H1 (cell line): ENCODE measurements at regions not wholly inside any gene's neighbourhood (a gene's known extent, or its start where the extent isn't known, plus 50 kb on each side); places are given as distances from the start of the nearest gene placed in this dataset.

Experiments used
- CTCF ChIA-PET: fragments of 300-600 bp; sonication (Branson Sonifier 250); formaldehyde crosslinking; loops from one replicate; lab custom pipeline; 2021; ENCODE audit not compliant: partially characterized antibody; lab: Charles Lee
- POLR2A ChIA-PET: fragments of 300-600 bp; sonication (Branson Sonifier 250); formaldehyde crosslinking; loops from one replicate; lab custom pipeline; 2021; ENCODE audit warnings: inconsistent platforms; ENCODE audit not compliant: partially characterized antibody; lab: Charles Lee
- DNase-seq, 2 experiments: peaks; one replicate each; pipeline versions ENCODE4 v3.0.0 to v3.0.0-alpha.2; 2010 to 2022; ENCODE audit warnings: low spot score in 2 of 2, low read depth in 1 of 2, mixed read lengths in 1 of 2
- FAIRE-seq: peaks from 2 replicates; lab custom pipeline; 2011; peaks lifted over from hg19 to GRCh38; lab: Jason Lieb, UNC
- H2AFZ ChIP-seq: 2 replicates; pipeline ENCODE4 v1.8.1; 2012; ENCODE audit warnings: low read length, inconsistent platforms
- H2AK5ac ChIP-seq: 2 replicates; pipeline ENCODE4 v1.6.1; 2013; ENCODE audit warnings: low read depth, low read length
- H2BK120ac ChIP-seq: replicated peaks from 2 replicates; pipeline ENCODE3; 2013; ENCODE audit warnings: low read depth, low read length, inconsistent platforms
- H2BK12ac ChIP-seq: 2 replicates; pipeline ENCODE4 v1.6.1; 2013; ENCODE audit warnings: low read depth, low read length
- H2BK15ac ChIP-seq: 2 replicates; pipeline ENCODE4 v1.6.1; 2013; ENCODE audit warnings: low read length
- H2BK20ac ChIP-seq: 2 replicates; pipeline ENCODE4 v1.6.1; 2013; ENCODE audit warnings: low read length
- H2BK5ac ChIP-seq: 2 replicates; pipeline ENCODE4 v1.6.1; 2013; ENCODE audit warnings: low read depth, low read length
- H3K14ac ChIP-seq: 2 replicates; pipeline ENCODE4 v1.6.1; 2013; ENCODE audit warnings: inconsistent platforms; ENCODE audit not compliant: insufficient read length
- H3K18ac ChIP-seq: 2 replicates; pipeline ENCODE4 v1.6.1; 2013; ENCODE audit warnings: low read length; ENCODE audit errors: extremely low read depth
- H3K23ac ChIP-seq: 2 replicates; pipeline ENCODE4 v1.6.1; 2013; ENCODE audit warnings: inconsistent platforms; ENCODE audit not compliant: insufficient read length
- H3K23me2 ChIP-seq: 2 replicates; pipeline ENCODE4 v1.6.1; 2013; ENCODE audit warnings: low read depth, low read length
- H3K27ac ChIP-seq: 2 replicates; pipeline ENCODE4 v1.6.1; 2011; ENCODE audit warnings: low read depth, low read length, inconsistent platforms
- H3K27me3 ChIP-seq, 4 experiments: replicated peaks in 1 of 4; 1 replicate in 1 of 4; 2 replicates in 3 of 4; pipeline versions ENCODE4 v1.6.1 to v1.8.1; 2011 to 2013; ENCODE audit warnings: low read length in 3 of 4, mild to moderate bottlenecking in 3 of 4, inconsistent platforms in 2 of 4, mixed read lengths in 2 of 4, moderate library complexity in 1 of 4; ENCODE audit not compliant: control insufficient read depth in 3 of 4, insufficient read depth in 3 of 4; ENCODE audit errors: extremely low read depth in 1 of 4
- H3K36me3 ChIP-seq, 4 experiments: 2 replicates each; pipeline versions ENCODE4 v1.6.1 to v1.8.1; 2011 to 2013; ENCODE audit warnings: mild to moderate bottlenecking in 4 of 4, low read length in 3 of 4, moderate library complexity in 2 of 4, control low read depth in 1 of 4, inconsistent platforms in 1 of 4; ENCODE audit not compliant: insufficient read depth in 4 of 4, control insufficient read depth in 2 of 4
- H3K4ac ChIP-seq: replicated peaks from 2 replicates; pipeline ENCODE3; 2013; ENCODE audit warnings: low read length, low read depth, mixed read lengths, inconsistent platforms; ENCODE audit not compliant: insufficient read length
- H3K4me1 ChIP-seq, 4 experiments: replicated peaks in 1 of 4; 1 replicate in 1 of 4; 2 replicates in 3 of 4; pipeline versions ENCODE4 v1.6.1 to v1.8.1; 2011 to 2013; ENCODE audit warnings: low read length in 3 of 4, inconsistent platforms in 2 of 4, mixed read lengths in 1 of 4; ENCODE audit not compliant: insufficient read depth in 4 of 4, control insufficient read depth in 3 of 4
- H3K4me2 ChIP-seq, 2 experiments: 2 replicates each; pipeline versions ENCODE4 v1.6.1 to v1.8.1; 2011 to 2013; ENCODE audit warnings: low read depth in 2 of 2, low read length in 2 of 2, control low read depth in 1 of 2, inconsistent platforms in 1 of 2, mild to moderate bottlenecking in 1 of 2; ENCODE audit not compliant: insufficient read depth in 1 of 2
- H3K4me3 ChIP-seq, 4 experiments: fragments of 200-600, 300-600 bp in 1 of 4; sonication (generic), shearing (Covaris generic), sonication (Bioruptor Twin) in 1 of 4; 2 replicates each; pipeline versions ENCODE4 v1.5.1 to v1.8.1; 2011 to 2016; ENCODE audit warnings: low read length in 4 of 4, low read depth in 3 of 4, control low read depth in 2 of 4, inconsistent platforms in 2 of 4, mild to moderate bottlenecking in 2 of 4, mixed read lengths in 1 of 4, moderate library complexity in 1 of 4; ENCODE audit not compliant: insufficient read depth in 2 of 4; ENCODE audit errors: extremely low read depth in 1 of 4
- H3K56ac ChIP-seq: replicated peaks from 2 replicates; pipeline ENCODE3; 2013; ENCODE audit warnings: low read depth, mild to moderate bottlenecking, mixed read lengths, low read length, inconsistent platforms; ENCODE audit not compliant: insufficient read length
- H3K79me1 ChIP-seq: 2 replicates; pipeline ENCODE4 v1.6.1; 2013; ENCODE audit warnings: low read depth, low read length, control low read depth
- H3K79me2 ChIP-seq, 2 experiments: 2 replicates each; pipeline versions ENCODE4 v1.6.1 to v1.8.1; 2012 to 2013; ENCODE audit warnings: low read length in 2 of 2, mild to moderate bottlenecking in 2 of 2, inconsistent platforms in 1 of 2; ENCODE audit not compliant: insufficient read depth in 2 of 2, control insufficient read depth in 1 of 2
- H3K9ac ChIP-seq, 4 experiments: replicated peaks in 1 of 4; 1 replicate in 1 of 4; 2 replicates in 3 of 4; pipeline versions ENCODE4 v1.6.1 to v1.8.1; 2011 to 2013; ENCODE audit warnings: low read depth in 3 of 4, low read length in 3 of 4, control low read depth in 2 of 4, mild to moderate bottlenecking in 2 of 4, moderate library complexity in 2 of 4, inconsistent platforms in 1 of 4; ENCODE audit errors: extremely low read depth in 1 of 4
- H3K9me3 ChIP-seq, 2 experiments: 2 replicates each; pipeline versions ENCODE4 v1.6.1 to v1.8.1; 2012 to 2013; ENCODE audit warnings: mild to moderate bottlenecking in 2 of 2, moderate library complexity in 2 of 2, control low read depth in 1 of 2, inconsistent platforms in 1 of 2, low read depth in 1 of 2, low read length in 1 of 2, mixed read lengths in 1 of 2; ENCODE audit not compliant: insufficient read depth in 2 of 2
- H4K20me1 ChIP-seq, 2 experiments: replicated peaks in 1 of 2; 2 replicates each; pipeline versions ENCODE3 to v1.8.1; 2011 to 2013; ENCODE audit warnings: inconsistent platforms in 2 of 2, low read length in 2 of 2, mild to moderate bottlenecking in 1 of 2; ENCODE audit not compliant: insufficient read depth in 2 of 2, control insufficient read depth in 1 of 2
- H4K5ac ChIP-seq: 2 replicates; pipeline ENCODE4 v1.6.1; 2013; ENCODE audit warnings: low read length, low read depth, mixed read lengths, inconsistent platforms; ENCODE audit not compliant: insufficient read length
- H4K8ac ChIP-seq: 2 replicates; pipeline ENCODE4 v1.8.0; 2013; ENCODE audit warnings: mild to moderate bottlenecking, moderate library complexity, low read length, inconsistent platforms; ENCODE audit not compliant: insufficient read depth; ENCODE audit errors: extremely low read depth
- H4K91ac ChIP-seq: replicated peaks from 2 replicates; pipeline ENCODE3; 2013; ENCODE audit warnings: low read length, mixed read lengths, inconsistent platforms; ENCODE audit not compliant: insufficient read length
- BACH1 ChIP-seq: IDR thresholded peaks from 2 replicates; pipeline ENCODE4 v1.6.1; 2012; ENCODE audit warnings: low read length, improper control_type of control experiment
- CBX8 ChIP-seq: fragments of 300-800, 300-1000 bp; sonication (generic); IDR thresholded peaks from 2 replicates; pipeline ENCODE4 v1.7.1; 2016; ENCODE audit warnings: low read depth, low read length, borderline replicate concordance
- EGR1 ChIP-seq: IDR thresholded peaks from 2 replicates; pipeline ENCODE4 v1.6.1; 2011; ENCODE audit warnings: low read depth, low read length, borderline replicate concordance
- FOSL1 ChIP-seq: IDR thresholded peaks from 2 replicates; pipeline ENCODE4 v1.6.1; 2011; ENCODE audit warnings: mild to moderate bottlenecking, low read depth, low read length, moderate library complexity; ENCODE audit not compliant: insufficient read depth
- KDM1A ChIP-seq: fragments of 200-600, 300-600 bp; sonication (generic); IDR thresholded peaks from 2 replicates; pipeline ENCODE4 v1.7.1; 2016; ENCODE audit warnings: mild to moderate bottlenecking, low read length, borderline replicate concordance
- NRF1 ChIP-seq: IDR thresholded peaks from 2 replicates; pipeline ENCODE4 v1.6.1; 2011; ENCODE audit warnings: mild to moderate bottlenecking, low read depth, low read length, improper control_type of control experiment
- RNF2 ChIP-seq: fragments of 200-900, 300-1000 bp; sonication (generic); IDR thresholded peaks from 2 replicates; pipeline ENCODE4 v1.7.1; 2016; ENCODE audit warnings: borderline replicate concordance, low read depth, mild to moderate bottlenecking, antibody characterized with exemption, low read length; ENCODE audit not compliant: poor library complexity, severe bottlenecking; ENCODE audit errors: missing control alignments
- SRF ChIP-seq: IDR thresholded peaks from 2 replicates; pipeline ENCODE4 v1.6.1; 2011; ENCODE audit warnings: mild to moderate bottlenecking, low read depth, low read length, moderate library complexity
- TAF1 ChIP-seq: IDR thresholded peaks from 2 replicates; pipeline ENCODE4 v1.6.1; 2011; ENCODE audit warnings: mild to moderate bottlenecking, low read depth, low read length
- YY1 ChIP-seq: IDR thresholded peaks from 2 replicates; pipeline ENCODE4 v1.6.1; 2011; ENCODE audit warnings: low read depth, mild to moderate bottlenecking, low read length
- WGBS, 2 experiments: shearing (Covaris generic) in 1 of 2; methylation state at CpG; one replicate each; pipeline versions ENCODE4 v1.1.6 to v1.1.7; 2013 to 2015; ENCODE audit warnings: low lambda C conversion rate in 2 of 2, mixed read lengths in 2 of 2, inconsistent platforms in 1 of 2, low coverage in 1 of 2, missing lambda C conversion rate in 1 of 2; ENCODE audit not compliant: insufficient replicate concordance in 2 of 2, insufficient coverage in 1 of 2, insufficient read length in 1 of 2; ENCODE audit errors: extremely low coverage in 1 of 2, missing lambda C conversion rate in 1 of 2; 5-methylcytosine and 5-hydroxymethylcytosine counted together
- TF ChIP-seq, protein P1 (sequence below): IDR thresholded peaks from 2 replicates; pipeline ENCODE4 v1.6.1; 2012; ENCODE audit warnings: inconsistent platforms

DNA sequence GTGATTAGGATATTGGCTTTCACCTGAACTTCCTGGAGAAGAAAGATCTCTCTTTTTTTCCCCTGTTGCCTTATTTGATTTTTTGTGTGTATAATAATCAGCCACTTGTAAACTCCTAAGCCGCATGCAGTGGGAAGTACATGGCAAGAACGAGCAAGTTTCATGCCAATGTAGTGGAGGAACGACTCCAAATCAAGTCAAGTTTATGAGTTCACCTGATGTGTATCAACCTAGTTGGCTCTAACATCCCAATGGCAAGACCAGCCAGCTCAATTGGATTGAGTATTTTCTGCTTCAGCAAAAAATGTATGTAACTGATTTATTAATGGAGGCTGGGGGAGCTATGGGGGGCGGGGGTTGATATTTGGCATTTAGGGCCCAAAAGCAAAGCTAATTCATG lies 65.5 kb upstream of the LYZL1 start:
- Histone ChIP-seq H2AK5ac (no peak overlapping the region), H4K20me1 (no peaks in the 10 kb centered on the region), H3K18ac (no peak overlapping the region), H3K79me1 (no peaks in the 10 kb centered on the region), H3K4ac (no peak overlapping the region), H3K23ac (no peak overlapping the region), H3K14ac (no peak overlapping the region), H3K9ac (no peak overlapping the region), H4K91ac (no peak overlapping the region), H3K9me3 (no peaks in the 10 kb centered on the region), H3K79me2 (no peaks in the 10 kb centered on the region), H3K36me3 (no peaks in the 10 kb centered on the region), H4K8ac (no peak overlapping the region), H2BK12ac (no peak overlapping the region), H2BK15ac (no peak overlapping the region), H2BK120ac (no peak overlapping the region), H3K23me2 (no peaks in the 10 kb centered on the region; the same call in 1 of the 2 replicates), H4K5ac (no peak overlapping the region), H2BK5ac (no peak overlapping the region), H3K4me2 (no peak overlapping the region), H3K27me3 (no peaks in the 10 kb centered on the region), H2BK20ac (no peak overlapping the region), H3K4me3 (no peak overlapping the region), H2AFZ (no peak overlapping the region), H3K56ac (no peak overlapping the region), H3K4me1 (no peaks in the 10 kb centered on the region; a peak in 2 of 7 replicates), H3K27ac (no peak overlapping the region)
- FAIRE-seq (no peak), DNase-seq (no peak)
- POLR2A ChIA-PET: no interaction called here
- CTCF ChIA-PET: interaction anchor here (0.6 to 3.0 kb wide), 3 partner anchors 17 to 93 kb away, joined by 3 to 10 read pairs (median 4); no protein-coding TSS in a partner anchor
- WGBS, 2 experiments: 88% methylated on average over 4 of the region's 4 CpGs; no CpG with 5 or more reads in 1 of the 2 experiments
- TF ChIP-seq KDM1A (no peak), TAF1 (no peak), YY1 (no peak), FOSL1 (no peak), SRF (no peak), NRF1 (no peak), RNF2 (no peak), EGR1 (no peak), CBX8 (no peak), BACH1 (no peak)
- TF ChIP-seq, protein P1, sequence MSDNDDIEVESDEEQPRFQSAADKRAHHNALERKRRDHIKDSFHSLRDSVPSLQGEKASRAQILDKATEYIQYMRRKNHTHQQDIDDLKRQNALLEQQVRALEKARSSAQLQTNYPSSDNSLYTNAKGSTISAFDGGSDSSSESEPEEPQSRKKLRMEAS: no peak
